ENCODE measurements at regions not wholly inside any gene's neighbourhood (a gene's known extent, or its start where the extent isn't known, plus 50 kb on each side); places are given as distances from the start of the nearest gene placed in this dataset.
A peak's percentile ranks its signal among the peaks of the same experiment; 100 is the strongest.

DNA sequence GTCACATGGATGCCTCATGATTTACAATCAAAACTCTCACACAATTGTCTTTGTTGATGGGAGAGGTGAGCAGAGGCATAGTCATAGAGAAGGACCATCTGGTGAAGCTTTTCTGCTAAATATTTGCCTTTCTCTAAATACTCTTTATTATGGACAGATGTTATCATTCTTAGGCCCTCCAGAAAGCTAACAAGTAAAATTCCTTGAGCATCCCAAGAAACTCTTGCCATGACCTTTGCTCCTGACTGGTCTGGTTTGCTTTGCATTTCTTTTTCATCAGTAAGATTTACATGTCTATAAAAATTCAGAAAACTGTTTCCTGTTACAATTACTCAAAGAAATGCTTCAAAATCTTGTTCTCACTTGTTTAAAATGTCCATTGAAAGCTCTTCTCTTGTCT lies 1336.6 kb upstream of the CDH8 start:
- H3K27me3 Mint-ChIP-seq (ENCODE audit: insufficient read depth), result no peaks in the 10 kb centered on the region
- H3K9me3 Mint-ChIP-seq, result peaks cover 5% of the 10 kb centered on the region; the same call in 1 of the 2 replicates
- no peak overlapping the region for H3K27ac Mint-ChIP-seq
- no peak for DNase-seq
- no peak overlapping the region for H3K4me3 Mint-ChIP-seq
- no peaks in the 10 kb centered on the region for H3K4me1 Mint-ChIP-seq (ENCODE audit: low read depth)
- no peaks in the 10 kb centered on the region for H3K36me3 Mint-ChIP-seq (ENCODE audit: low read depth)
- TF ChIP-seq, protein P1, sequence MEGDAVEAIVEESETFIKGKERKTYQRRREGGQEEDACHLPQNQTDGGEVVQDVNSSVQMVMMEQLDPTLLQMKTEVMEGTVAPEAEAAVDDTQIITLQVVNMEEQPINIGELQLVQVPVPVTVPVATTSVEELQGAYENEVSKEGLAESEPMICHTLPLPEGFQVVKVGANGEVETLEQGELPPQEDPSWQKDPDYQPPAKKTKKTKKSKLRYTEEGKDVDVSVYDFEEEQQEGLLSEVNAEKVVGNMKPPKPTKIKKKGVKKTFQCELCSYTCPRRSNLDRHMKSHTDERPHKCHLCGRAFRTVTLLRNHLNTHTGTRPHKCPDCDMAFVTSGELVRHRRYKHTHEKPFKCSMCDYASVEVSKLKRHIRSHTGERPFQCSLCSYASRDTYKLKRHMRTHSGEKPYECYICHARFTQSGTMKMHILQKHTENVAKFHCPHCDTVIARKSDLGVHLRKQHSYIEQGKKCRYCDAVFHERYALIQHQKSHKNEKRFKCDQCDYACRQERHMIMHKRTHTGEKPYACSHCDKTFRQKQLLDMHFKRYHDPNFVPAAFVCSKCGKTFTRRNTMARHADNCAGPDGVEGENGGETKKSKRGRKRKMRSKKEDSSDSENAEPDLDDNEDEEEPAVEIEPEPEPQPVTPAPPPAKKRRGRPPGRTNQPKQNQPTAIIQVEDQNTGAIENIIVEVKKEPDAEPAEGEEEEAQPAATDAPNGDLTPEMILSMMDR (IDR thresholded peaks at IDR 0.05), result no peak

DNA sequence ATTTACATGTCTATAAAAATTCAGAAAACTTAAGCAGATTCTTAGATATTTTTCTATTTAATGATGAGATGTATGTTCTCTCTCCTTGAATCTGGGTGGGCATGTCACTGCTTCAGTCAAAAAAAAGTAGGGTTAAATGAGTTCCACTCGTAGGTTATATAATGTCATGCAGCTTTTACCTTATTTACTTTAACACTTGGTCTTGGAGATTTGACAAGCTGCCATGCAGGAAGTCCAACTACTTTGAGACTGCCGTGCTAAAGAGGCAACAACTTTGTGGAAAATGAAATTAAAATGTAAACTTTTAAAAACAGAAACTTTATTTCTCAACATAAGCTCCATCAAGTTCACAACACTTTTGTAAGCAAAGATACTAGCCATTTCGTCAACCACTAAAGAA lies 1336.0 kb upstream of the CDH8 start:
- Mint-ChIP-seq H3K9me3 (peaks cover 5% of the 10 kb centered on the region; the same call in 1 of the 2 replicates), H3K4me1 (ENCODE audit: low read depth) (no peaks in the 10 kb centered on the region), H3K36me3 (ENCODE audit: low read depth) (no peaks in the 10 kb centered on the region), H3K27ac (no peak overlapping the region), H3K4me3 (no peak overlapping the region), H3K27me3 (ENCODE audit: insufficient read depth) (no peaks in the 10 kb centered on the region)
- no peak for DNase-seq
- TF ChIP-seq, protein P1 (IDR thresholded peaks at IDR 0.05), result no peak

DNA sequence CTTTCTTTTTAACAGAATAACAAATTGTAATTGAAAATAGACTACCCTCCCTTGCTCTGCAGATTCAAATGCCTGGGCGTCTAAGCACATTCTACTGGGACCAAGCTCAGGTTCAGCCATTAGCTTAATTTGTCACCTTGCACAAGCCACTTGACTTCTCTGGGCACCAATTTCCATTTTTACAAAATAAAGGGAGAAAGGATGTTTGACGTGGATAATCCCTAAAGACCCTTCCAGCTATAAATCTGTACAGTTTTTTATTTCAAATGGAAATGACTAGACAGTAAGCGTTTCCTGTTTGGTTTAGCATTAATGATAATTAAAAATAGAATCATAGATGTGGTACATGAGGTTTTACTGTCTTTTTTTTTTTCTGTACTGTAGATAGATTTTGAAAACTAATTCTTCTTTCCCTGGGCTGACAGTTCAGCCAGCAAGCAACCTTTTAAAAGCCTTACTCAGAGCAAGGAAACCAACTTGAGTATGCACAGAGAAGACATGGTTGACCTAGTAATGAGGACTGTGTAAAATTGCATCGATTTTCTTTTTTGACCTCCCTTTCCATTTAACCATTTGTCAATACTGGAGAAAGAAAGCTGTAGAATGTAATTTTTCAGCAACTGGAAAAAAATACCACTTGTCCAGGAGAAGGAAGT lies 1329.5 kb upstream of the CDH8 start:
- TF ChIP-seq, protein P1 (IDR thresholded peaks at IDR 0.05), result no peak
- Mint-ChIP-seq H3K36me3 (ENCODE audit: low read depth) (no peaks in the 10 kb centered on the region), H3K27ac (no peak overlapping the region), H3K27me3 (ENCODE audit: insufficient read depth) (peaks cover 2% of the 10 kb centered on the region; the same call in 1 of the 2 replicates), H3K4me1 (ENCODE audit: low read depth) (no peaks in the 10 kb centered on the region), H3K4me3 (no peak overlapping the region), H3K9me3 (no peaks in the 10 kb centered on the region)
- DNase-seq, result no peak

DNA sequence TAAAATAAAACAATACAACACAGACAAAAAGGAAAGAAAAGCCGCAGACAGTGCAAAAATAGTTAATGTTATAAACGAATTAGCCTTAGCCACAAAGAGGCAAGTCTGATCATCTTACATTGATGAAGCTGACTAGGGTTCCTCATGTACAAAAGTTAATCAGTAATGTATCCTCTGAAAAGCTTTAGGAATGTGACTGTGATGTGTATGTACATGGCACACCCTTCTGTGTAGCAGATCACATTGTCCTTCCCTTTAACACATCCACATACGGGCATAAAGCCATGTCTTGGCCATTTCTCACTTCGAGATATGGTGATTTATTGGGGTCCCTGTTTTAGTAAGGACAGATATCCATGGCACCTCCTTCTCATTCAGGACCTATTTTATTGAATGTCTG lies 1327.5 kb upstream of the CDH8 start:
- Mint-ChIP-seq H3K36me3 (ENCODE audit: low read depth) (no peaks in the 10 kb centered on the region), H3K27ac (no peak overlapping the region), H3K4me3 (no peak overlapping the region), H3K4me1 (ENCODE audit: low read depth) (no peaks in the 10 kb centered on the region), H3K9me3 (no peaks in the 10 kb centered on the region), H3K27me3 (ENCODE audit: insufficient read depth) (peaks cover 2% of the 10 kb centered on the region; the same call in 1 of the 2 replicates)
- DNase-seq, result no peak
- TF ChIP-seq, protein P1 (IDR thresholded peaks at IDR 0.05), result no peak

DNA sequence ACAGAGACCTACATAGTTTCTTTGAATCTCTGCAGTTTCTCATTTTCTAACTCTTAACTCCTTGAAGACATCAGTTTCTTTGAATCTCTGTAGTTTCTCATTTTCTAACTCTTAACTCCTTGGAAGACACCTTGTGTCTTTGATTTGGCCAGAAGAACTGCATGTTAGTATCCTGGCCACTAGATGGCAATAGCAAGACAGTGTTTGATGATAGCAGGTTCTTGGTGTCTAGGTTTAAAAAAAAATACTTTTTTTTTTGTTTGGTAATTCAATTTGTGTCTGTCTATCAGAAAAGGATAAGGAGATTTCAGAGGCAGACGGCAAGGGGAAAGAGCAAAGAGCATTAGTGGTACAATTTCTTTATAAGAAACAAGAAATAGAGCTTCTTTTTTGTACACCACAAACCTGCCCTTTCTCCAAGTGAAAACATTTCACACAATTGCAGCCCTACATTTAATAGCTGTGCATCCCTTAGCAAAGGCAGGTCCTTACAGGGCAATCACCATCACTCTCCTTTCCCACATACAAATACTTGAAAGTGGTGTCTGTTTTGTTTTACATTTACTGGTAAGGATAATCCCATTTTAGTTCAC lies 1324.9 kb upstream of the CDH8 start:
- TF ChIP-seq, protein P1 (IDR thresholded peaks at IDR 0.05), result peak; percentile 91
- Mint-ChIP-seq H3K36me3 (ENCODE audit: low read depth) (no peaks in the 10 kb centered on the region), H3K9me3 (no peaks in the 10 kb centered on the region), H3K27me3 (ENCODE audit: insufficient read depth) (peaks cover 3% of the 10 kb centered on the region; the same call in 1 of the 2 replicates), H3K27ac (no peak overlapping the region), H3K4me1 (ENCODE audit: low read depth) (no peaks in the 10 kb centered on the region), H3K4me3 (no peak overlapping the region)
- peak; percentile 54 for DNase-seq

All from HFFc6 (cell line).